GM12873 (cell line): ENCODE measurements at regions not wholly inside any gene's neighbourhood (a gene's known extent, or its start where the extent isn't known, plus 50 kb on each side); places are given as distances from the start of the nearest gene placed in this dataset.

Source experiments
- TF ChIP-seq, protein P1 (sequence below): IDR thresholded peaks from 2 replicates; pipeline ENCODE4 v1.5.1; 2012; ENCODE audit warnings: low read depth, mild to moderate bottlenecking, moderate library complexity, low read length, control low read depth; ENCODE audit not compliant: insufficient read depth; ENCODE audit errors: missing control alignments

DNA sequence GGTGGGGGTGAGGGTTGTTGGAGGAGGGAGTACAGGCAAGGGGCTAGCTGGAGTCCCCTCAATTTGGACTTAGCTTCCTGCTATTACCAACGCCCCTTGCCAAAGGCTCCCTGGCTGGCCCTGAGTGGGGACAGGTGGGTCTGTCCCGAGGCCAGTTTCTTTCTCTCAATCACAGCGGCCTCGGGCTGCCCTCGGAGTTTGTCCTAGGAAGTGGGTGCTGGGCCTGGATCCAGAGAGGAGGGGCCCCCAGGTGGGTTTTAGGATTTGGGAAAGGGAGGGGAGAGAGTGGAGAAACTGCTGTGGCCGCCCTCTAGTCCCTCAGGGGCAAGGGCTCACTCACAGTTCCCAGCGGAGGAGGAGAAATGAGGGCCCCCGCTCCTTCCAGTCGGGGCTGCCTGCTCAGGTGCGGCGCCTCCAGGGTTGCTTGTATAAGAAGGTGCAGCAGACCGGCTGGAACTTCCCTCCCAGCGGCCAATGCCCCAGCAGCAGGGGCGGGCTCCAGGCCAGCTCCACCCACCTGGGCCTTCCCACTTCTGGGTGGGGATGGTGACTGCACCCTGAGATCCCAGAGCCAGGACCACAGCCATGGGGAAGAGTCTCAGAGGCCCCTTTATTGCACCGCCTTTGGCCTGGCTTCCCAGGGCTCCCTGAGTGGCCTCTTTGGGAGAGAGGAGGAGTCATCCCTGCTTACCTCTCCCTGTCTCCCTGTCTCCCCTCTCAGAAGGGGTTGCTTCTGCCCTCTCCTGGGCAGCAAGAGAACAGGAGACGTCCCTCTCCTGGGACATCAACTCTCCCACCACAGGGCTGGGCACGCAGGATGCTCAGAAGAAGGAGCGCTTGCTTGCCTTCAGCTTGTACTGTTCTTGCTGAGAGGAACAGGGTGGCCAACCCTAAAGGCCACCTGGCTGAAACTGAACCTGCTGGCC, 112.0 kb upstream of the SMURF2 start:
- TF ChIP-seq, protein P1, sequence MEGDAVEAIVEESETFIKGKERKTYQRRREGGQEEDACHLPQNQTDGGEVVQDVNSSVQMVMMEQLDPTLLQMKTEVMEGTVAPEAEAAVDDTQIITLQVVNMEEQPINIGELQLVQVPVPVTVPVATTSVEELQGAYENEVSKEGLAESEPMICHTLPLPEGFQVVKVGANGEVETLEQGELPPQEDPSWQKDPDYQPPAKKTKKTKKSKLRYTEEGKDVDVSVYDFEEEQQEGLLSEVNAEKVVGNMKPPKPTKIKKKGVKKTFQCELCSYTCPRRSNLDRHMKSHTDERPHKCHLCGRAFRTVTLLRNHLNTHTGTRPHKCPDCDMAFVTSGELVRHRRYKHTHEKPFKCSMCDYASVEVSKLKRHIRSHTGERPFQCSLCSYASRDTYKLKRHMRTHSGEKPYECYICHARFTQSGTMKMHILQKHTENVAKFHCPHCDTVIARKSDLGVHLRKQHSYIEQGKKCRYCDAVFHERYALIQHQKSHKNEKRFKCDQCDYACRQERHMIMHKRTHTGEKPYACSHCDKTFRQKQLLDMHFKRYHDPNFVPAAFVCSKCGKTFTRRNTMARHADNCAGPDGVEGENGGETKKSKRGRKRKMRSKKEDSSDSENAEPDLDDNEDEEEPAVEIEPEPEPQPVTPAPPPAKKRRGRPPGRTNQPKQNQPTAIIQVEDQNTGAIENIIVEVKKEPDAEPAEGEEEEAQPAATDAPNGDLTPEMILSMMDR = peak; percentile 40

DNA sequence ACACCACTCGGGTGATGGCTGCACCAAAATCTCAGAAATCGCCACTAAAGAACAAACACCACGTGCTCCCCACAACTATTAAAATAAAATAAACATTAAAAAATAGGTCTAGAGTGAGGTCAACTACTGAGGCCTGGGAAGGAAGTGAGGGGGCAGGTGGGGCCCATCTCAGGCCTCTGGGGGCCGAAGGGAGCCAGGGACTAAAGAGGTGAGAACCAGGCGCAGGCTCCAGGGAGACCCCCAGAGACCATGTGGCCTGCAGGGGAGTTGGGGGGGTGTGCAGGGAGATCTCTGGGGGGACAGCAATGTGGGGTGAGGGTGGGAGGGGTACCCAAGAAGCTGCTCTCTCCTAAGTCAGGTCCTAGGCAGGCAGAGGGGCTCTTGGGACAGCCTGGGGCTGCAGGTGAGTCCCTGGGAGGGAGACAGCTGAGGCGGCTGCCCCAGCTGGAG, 111.3 kb upstream of the SMURF2 start:
- TF ChIP-seq, protein P1 = no peak

DNA sequence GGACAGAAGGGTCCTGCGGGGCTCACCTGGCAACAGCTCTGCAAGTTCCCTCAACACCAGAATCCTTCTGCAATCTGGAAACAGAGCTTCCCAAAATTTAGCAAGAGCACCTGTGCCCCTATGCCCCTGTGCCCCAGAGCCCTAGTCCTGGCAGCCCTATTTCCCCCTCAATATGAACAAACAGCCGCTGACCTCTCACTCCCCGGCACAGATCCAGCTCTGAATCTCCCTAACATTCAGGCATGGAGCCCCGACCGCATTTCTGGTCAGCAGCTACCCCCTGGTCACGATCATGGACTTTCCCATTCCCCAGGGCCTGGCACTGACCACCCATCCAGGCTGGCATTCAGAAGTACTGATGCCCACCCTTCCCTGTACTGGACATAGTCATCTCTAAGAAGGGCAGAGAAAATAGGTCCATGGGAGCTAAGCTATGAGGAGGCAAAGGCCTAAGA, 110.8 kb upstream of the SMURF2 start:
- TF ChIP-seq, protein P1 = no peak

GRCh38 chr17:64771980-64772844, 110.1 kb upstream of the SMURF2 start:
- TF ChIP-seq, protein P1 = no peak

DNA sequence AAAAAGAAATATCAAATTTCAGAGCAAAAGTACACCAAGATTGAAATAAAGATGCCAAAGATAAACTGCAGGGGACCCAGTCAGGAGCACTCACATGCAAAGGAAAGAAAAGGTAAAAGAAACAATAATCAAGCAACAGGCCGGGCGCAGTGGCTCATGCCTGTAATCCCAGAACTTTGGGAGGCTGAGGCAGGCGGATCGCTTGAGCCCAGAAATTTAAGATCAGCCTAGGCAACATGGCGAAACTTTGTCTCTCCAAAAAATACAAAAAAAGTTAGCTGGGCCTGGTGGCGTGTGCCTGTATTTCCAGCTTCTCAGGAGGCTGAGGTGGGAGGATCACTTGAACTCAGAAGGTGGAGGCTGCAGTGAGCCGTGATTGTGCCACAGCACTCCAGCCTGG, 107.6 kb upstream of the SMURF2 start:
- TF ChIP-seq, protein P1 = no peak

GRCh38 chr17:64767269-64767997, 105.3 kb upstream of the SMURF2 start:
- TF ChIP-seq, protein P1 = no peak
